ENCODE measurements at regions not wholly inside any gene's neighbourhood (a gene's known extent, or its start where the extent isn't known, plus 50 kb on each side); places are given as distances from the start of the nearest gene placed in this dataset.

DNA sequence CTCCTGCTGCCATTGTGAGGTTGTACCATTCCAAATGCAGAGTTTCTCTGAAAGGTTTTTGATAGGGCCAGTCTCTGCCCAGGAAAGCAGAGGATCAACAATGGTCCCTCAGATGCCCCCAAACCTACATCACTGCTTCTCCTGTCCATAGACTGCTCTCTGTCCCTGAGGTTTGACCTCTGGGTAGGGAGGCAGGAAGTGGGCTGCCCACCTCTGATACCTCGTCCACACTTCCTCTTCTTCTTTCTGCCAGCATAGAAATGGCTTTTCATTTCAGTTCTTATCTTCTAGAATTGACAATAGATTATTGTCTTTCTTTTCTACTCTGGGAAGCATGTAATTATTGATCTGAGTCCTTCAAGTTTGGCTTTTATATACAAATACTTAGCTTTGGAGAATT lies 170.6 kb downstream of the TRMT11 start:
- H2AK5ac ChIP-seq (ENCODE audit: low read depth, low read length): no peak overlapping the region
- no peak overlapping the region for H3K18ac ChIP-seq (ENCODE audit: extremely low read depth, low read length)
- no peak overlapping the region for H4K91ac ChIP-seq (replicated peaks; ENCODE audit: insufficient read length, low read length)
- no peak overlapping the region for H3K4me3 ChIP-seq (ENCODE audit: extremely low read depth in 1 of 4, insufficient read depth in 2 of 4, low read depth in 3 of 4, low read length in 4 of 4)
- no peak overlapping the region for H3K14ac ChIP-seq (ENCODE audit: insufficient read length)
- no peak overlapping the region for H2BK120ac ChIP-seq (replicated peaks; ENCODE audit: low read depth, low read length)
- no peak overlapping the region for H4K8ac ChIP-seq (ENCODE audit: extremely low read depth, insufficient read depth, low read length)
- no peak overlapping the region for H3K23ac ChIP-seq (ENCODE audit: insufficient read length)
- no peak overlapping the region for H2BK15ac ChIP-seq (ENCODE audit: low read length)
- no peaks in the 10 kb centered on the region for H3K36me3 ChIP-seq (ENCODE audit: control insufficient read depth in 2 of 4, insufficient read depth in 4 of 4, low read length in 3 of 4)
- ChIA-PET POLR2A (ENCODE audit: partially characterized antibody) (no interaction called here), CTCF (ENCODE audit: partially characterized antibody) (interaction anchor here (0.6 to 1.5 kb wide), 4 partner anchors 9 to 500 kb away, joined by 3 to 4 read pairs (median 3); no protein-coding TSS in a partner anchor)
- H3K79me1 ChIP-seq (ENCODE audit: low read depth, low read length): no peaks in the 10 kb centered on the region
- no peak overlapping the region for H3K4me2 ChIP-seq (ENCODE audit: insufficient read depth in 1 of 2, low read depth in 2 of 2, low read length in 2 of 2)
- H3K27me3 ChIP-seq (replicated peaks in 1 of 4; ENCODE audit: control insufficient read depth in 3 of 4, extremely low read depth in 1 of 4, insufficient read depth in 3 of 4, low read length in 3 of 4): no peaks in the 10 kb centered on the region
- no peak overlapping the region for H4K5ac ChIP-seq (ENCODE audit: insufficient read length, low read depth, low read length)
- H3K23me2 ChIP-seq (ENCODE audit: low read depth, low read length): no peaks in the 10 kb centered on the region
- FAIRE-seq: no peak
- H2BK12ac ChIP-seq (ENCODE audit: low read depth, low read length): no peak overlapping the region
- no peak overlapping the region for H3K56ac ChIP-seq (replicated peaks; ENCODE audit: insufficient read length, low read depth, low read length)
- 92% methylated on average over 1 of the region's 1 CpG; no CpG with 5 or more reads in 1 of the 2 experiments for WGBS, 2 experiments (ENCODE audit: extremely low coverage in 1 of 2, insufficient coverage in 1 of 2, insufficient read length in 1 of 2, insufficient replicate concordance in 2 of 2, low coverage in 1 of 2, low lambda C conversion rate in 2 of 2, missing lambda C conversion rate in 1 of 2)
- H2AFZ ChIP-seq (ENCODE audit: low read length): no peak overlapping the region
- H2BK5ac ChIP-seq (ENCODE audit: low read depth, low read length): no peak overlapping the region
- H3K79me2 ChIP-seq (ENCODE audit: control insufficient read depth in 1 of 2, insufficient read depth in 2 of 2, low read length in 2 of 2): no peaks in the 10 kb centered on the region
- TF ChIP-seq CHD1 (IDR thresholded peaks at IDR 0.05; ENCODE audit: low read depth, low read length) (no peak), POLR2A (IDR thresholded peaks at IDR 0.05; ENCODE audit: control extremely low read depth in 1 of 2, low read depth in 2 of 2, low read length in 2 of 2) (no peak), KDM4A (IDR thresholded peaks at IDR 0.05; ENCODE audit: low read depth, low read length, severe bottlenecking) (no peak), TAF7 (optimal IDR thresholded peaks at IDR 0.05; ENCODE audit: borderline replicate concordance, low read depth, low read length) (no peak)
- TF ChIP-seq, protein P1, sequence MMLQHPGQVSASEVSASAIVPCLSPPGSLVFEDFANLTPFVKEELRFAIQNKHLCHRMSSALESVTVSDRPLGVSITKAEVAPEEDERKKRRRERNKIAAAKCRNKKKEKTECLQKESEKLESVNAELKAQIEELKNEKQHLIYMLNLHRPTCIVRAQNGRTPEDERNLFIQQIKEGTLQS (IDR thresholded peaks at IDR 0.05; ENCODE audit: insufficient read depth, low read depth, low read length): no peak
- no peak overlapping the region for H3K4ac ChIP-seq (replicated peaks; ENCODE audit: insufficient read length, low read depth, low read length)
- H3K9me3 ChIP-seq (ENCODE audit: insufficient read depth in 2 of 2, low read depth in 1 of 2, low read length in 1 of 2): no peaks in the 10 kb centered on the region
- H2BK20ac ChIP-seq (ENCODE audit: low read length): no peak overlapping the region
- DNase-seq (ENCODE audit: low read depth in 1 of 2, low spot score in 2 of 2): no peak
- no peaks in the 10 kb centered on the region for H3K4me1 ChIP-seq (replicated peaks in 1 of 4; ENCODE audit: control insufficient read depth in 3 of 4, insufficient read depth in 4 of 4, low read length in 3 of 4)
- no peak overlapping the region for H3K9ac ChIP-seq (replicated peaks in 1 of 4; ENCODE audit: extremely low read depth in 1 of 4, low read depth in 3 of 4, low read length in 3 of 4)
- no peaks in the 10 kb centered on the region for H4K20me1 ChIP-seq (replicated peaks in 1 of 2; ENCODE audit: control insufficient read depth in 1 of 2, insufficient read depth in 2 of 2, low read length in 2 of 2)
- no peak overlapping the region for H3K27ac ChIP-seq (ENCODE audit: low read depth, low read length)

Measured in H1 (cell line).